Upper lobe of left lung (tissue), 4 donors: ENCODE measurements at regions not wholly inside any gene's neighbourhood (a gene's known extent, or its start where the extent isn't known, plus 50 kb on each side); places are given as distances from the start of the nearest gene placed in this dataset.

Experiments used
- EP300 ChIP-seq, 4 donors: sonication (generic); formaldehyde crosslinking; IDR thresholded peaks; one replicate each; pipeline ENCODE4 v1.5.1; 2017; ENCODE audit warnings: antibody characterized with exemption in 4 of 4, control low read depth in 2 of 4
- TF ChIP-seq, protein P1 (sequence below), 6 experiments: fragments of 450-650 bp in 4 of 6; fragments of 200-600 bp in 2 of 6; sonication (generic) in 2 of 6; IDR thresholded peaks; one replicate each; pipeline ENCODE4 v1.5.1; 2016 to 2019; ENCODE audit warnings: antibody characterized with exemption in 6 of 6

DNA sequence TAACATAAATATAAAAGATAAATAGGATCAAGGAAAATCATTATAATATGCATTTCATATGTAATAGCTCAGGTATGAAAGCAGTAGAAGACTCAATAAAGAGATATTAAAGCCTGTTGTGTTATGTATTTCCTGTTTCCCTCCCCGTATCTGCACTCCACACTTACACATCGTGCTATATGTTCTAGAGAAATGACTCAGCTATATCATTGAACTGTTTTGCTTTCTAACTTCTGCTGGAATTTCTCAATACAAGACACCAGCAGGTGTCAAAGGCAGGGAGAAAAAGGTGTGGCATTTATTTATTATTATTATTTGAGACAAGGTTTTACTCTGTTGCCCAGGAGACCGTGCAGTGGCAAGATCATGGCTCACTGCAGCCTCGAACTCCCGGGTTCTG is 842.8 kb upstream of the CNTN5 start:
- TF ChIP-seq EP300 (IDR thresholded peaks at IDR 0.05): no peak
- TF ChIP-seq, protein P1, sequence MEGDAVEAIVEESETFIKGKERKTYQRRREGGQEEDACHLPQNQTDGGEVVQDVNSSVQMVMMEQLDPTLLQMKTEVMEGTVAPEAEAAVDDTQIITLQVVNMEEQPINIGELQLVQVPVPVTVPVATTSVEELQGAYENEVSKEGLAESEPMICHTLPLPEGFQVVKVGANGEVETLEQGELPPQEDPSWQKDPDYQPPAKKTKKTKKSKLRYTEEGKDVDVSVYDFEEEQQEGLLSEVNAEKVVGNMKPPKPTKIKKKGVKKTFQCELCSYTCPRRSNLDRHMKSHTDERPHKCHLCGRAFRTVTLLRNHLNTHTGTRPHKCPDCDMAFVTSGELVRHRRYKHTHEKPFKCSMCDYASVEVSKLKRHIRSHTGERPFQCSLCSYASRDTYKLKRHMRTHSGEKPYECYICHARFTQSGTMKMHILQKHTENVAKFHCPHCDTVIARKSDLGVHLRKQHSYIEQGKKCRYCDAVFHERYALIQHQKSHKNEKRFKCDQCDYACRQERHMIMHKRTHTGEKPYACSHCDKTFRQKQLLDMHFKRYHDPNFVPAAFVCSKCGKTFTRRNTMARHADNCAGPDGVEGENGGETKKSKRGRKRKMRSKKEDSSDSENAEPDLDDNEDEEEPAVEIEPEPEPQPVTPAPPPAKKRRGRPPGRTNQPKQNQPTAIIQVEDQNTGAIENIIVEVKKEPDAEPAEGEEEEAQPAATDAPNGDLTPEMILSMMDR (IDR thresholded peaks at IDR 0.05): no peak
